Uterus (tissue), 2 donors: ENCODE measurements at regions not wholly inside any gene's neighbourhood (a gene's known extent, or its start where the extent isn't known, plus 50 kb on each side); places are given as distances from the start of the nearest gene placed in this dataset.

Source experiments
- POLR2A ChIP-seq, 2 donors: fragments of 450-650 bp; IDR thresholded peaks; one replicate each; pipeline ENCODE4 v1.6.1; 2016; ENCODE audit warnings: antibody characterized with exemption in 2 of 2, mild to moderate bottlenecking in 1 of 2, moderate library complexity in 1 of 2
- TF ChIP-seq, protein P1 (sequence below), 4 experiments: fragments of 200-600 bp in 2 of 4; fragments of 450-650 bp in 2 of 4; sonication (generic) in 2 of 4; IDR thresholded peaks; one replicate each; pipeline ENCODE4 v1.5.1; 2016 to 2019; ENCODE audit warnings: antibody characterized with exemption in 4 of 4, mild to moderate bottlenecking in 2 of 4, moderate library complexity in 1 of 4

DNA sequence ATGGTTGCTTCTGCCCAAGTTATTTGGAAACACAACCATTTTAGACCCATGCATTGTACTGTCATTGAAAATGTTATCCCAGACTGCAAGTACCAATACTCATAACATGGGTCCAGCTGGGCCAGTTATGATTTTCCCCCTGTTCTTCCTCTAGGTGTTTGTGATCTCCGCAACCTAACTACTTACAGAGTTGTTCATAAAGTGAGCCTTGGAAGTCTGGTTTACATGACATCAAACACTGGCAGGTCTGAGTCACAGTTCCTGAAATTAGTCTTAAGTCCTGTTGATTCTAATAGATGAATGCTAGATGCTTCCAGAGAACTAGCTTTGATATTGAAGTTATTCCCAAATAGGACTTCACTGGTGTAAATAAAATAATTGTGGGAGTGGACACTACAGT lies 487.0 kb downstream of the MED13L start:
- TF ChIP-seq, protein P1, sequence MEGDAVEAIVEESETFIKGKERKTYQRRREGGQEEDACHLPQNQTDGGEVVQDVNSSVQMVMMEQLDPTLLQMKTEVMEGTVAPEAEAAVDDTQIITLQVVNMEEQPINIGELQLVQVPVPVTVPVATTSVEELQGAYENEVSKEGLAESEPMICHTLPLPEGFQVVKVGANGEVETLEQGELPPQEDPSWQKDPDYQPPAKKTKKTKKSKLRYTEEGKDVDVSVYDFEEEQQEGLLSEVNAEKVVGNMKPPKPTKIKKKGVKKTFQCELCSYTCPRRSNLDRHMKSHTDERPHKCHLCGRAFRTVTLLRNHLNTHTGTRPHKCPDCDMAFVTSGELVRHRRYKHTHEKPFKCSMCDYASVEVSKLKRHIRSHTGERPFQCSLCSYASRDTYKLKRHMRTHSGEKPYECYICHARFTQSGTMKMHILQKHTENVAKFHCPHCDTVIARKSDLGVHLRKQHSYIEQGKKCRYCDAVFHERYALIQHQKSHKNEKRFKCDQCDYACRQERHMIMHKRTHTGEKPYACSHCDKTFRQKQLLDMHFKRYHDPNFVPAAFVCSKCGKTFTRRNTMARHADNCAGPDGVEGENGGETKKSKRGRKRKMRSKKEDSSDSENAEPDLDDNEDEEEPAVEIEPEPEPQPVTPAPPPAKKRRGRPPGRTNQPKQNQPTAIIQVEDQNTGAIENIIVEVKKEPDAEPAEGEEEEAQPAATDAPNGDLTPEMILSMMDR (IDR thresholded peaks at IDR 0.05): no peak
- TF ChIP-seq POLR2A (IDR thresholded peaks at IDR 0.05): no peak
